ENCODE measurements at regions not wholly inside any gene's neighbourhood (a gene's known extent, or its start where the extent isn't known, plus 50 kb on each side); places are given as distances from the start of the nearest gene placed in this dataset.
"Not testable (repeated sequence)": the region's sequence is repeated elsewhere in the genome, so short reads cannot be mapped to it uniquely, and the experiment has no call there.

- no peaks in the 10 kb centered on the region for H3K27me3 Mint-ChIP-seq
- no peak overlapping the region for H3K4me3 Mint-ChIP-seq
- no peak for DNase-seq (ENCODE audit: low spot score in 2 of 2)
- ATAC-seq (replicated peaks; ENCODE audit: extremely low read depth, poor library complexity, severe bottlenecking): no peak
- peaks cover 6% of the 10 kb centered on the region for H3K9me3 Mint-ChIP-seq
- H3K27ac Mint-ChIP-seq (ENCODE audit: low read depth): no peak overlapping the region
- H3K36me3 Mint-ChIP-seq (ENCODE audit: insufficient read depth): no peaks in the 10 kb centered on the region
- H3K4me1 Mint-ChIP-seq: no peaks in the 10 kb centered on the region
Observed at GRCh38 chr13:79867254-79867653, 386.3 kb downstream of the NDFIP2 start.

GRCh38 chr13:79866436-79866835 lies 385.5 kb downstream of the NDFIP2 start:
- Mint-ChIP-seq H3K4me1 (no peaks in the 10 kb centered on the region), H3K27ac (ENCODE audit: low read depth) (no peak overlapping the region), H3K9me3 (peaks cover 6% of the 10 kb centered on the region), H3K27me3 (no peaks in the 10 kb centered on the region), H3K4me3 (no peak overlapping the region), H3K36me3 (ENCODE audit: insufficient read depth) (no peaks in the 10 kb centered on the region)
- ATAC-seq (replicated peaks; ENCODE audit: extremely low read depth, poor library complexity, severe bottlenecking) (no peak), DNase-seq (ENCODE audit: low spot score in 2 of 2) (no peak)

GRCh38 chr13:79862515-79862914 lies 381.6 kb downstream of the NDFIP2 start:
- Mint-ChIP-seq H3K9me3 (peaks cover 6% of the 10 kb centered on the region), H3K36me3 (ENCODE audit: insufficient read depth) (no peaks in the 10 kb centered on the region), H3K27ac (ENCODE audit: low read depth) (no peak overlapping the region), H3K27me3 (no peaks in the 10 kb centered on the region), H3K4me1 (no peaks in the 10 kb centered on the region), H3K4me3 (no peak overlapping the region)
- no peak for ATAC-seq (replicated peaks; ENCODE audit: extremely low read depth, poor library complexity, severe bottlenecking)
- no peak for DNase-seq (ENCODE audit: low spot score in 2 of 2)

GRCh38 chr13:79861731-79862130 lies 380.8 kb downstream of the NDFIP2 start:
- no peak overlapping the region for H3K4me3 Mint-ChIP-seq
- no peaks in the 10 kb centered on the region for H3K36me3 Mint-ChIP-seq (ENCODE audit: insufficient read depth)
- DNase-seq (ENCODE audit: low spot score in 2 of 2) (no peak), ATAC-seq (replicated peaks; ENCODE audit: extremely low read depth, poor library complexity, severe bottlenecking) (no peak)
- H3K9me3 Mint-ChIP-seq: peaks cover 6% of the 10 kb centered on the region
- no peaks in the 10 kb centered on the region for H3K4me1 Mint-ChIP-seq
- no peaks in the 10 kb centered on the region for H3K27me3 Mint-ChIP-seq
- H3K27ac Mint-ChIP-seq (ENCODE audit: low read depth): no peak overlapping the region

- ATAC-seq (replicated peaks; ENCODE audit: extremely low read depth, poor library complexity, severe bottlenecking) (no peak), DNase-seq (ENCODE audit: low spot score in 2 of 2) (no peak)
- H3K9me3 Mint-ChIP-seq: peaks cover 6% of the 10 kb centered on the region
- H3K4me3 Mint-ChIP-seq: no peak overlapping the region
- H3K4me1 Mint-ChIP-seq: no peaks in the 10 kb centered on the region
- no peaks in the 10 kb centered on the region for H3K27me3 Mint-ChIP-seq
- no peaks in the 10 kb centered on the region for H3K36me3 Mint-ChIP-seq (ENCODE audit: insufficient read depth)
- no peak overlapping the region for H3K27ac Mint-ChIP-seq (ENCODE audit: low read depth)
Observed at GRCh38 chr13:79860791-79861190, 379.8 kb downstream of the NDFIP2 start.

GRCh38 chr13:79859756-79860155 lies 378.8 kb downstream of the NDFIP2 start:
- ATAC-seq (replicated peaks; ENCODE audit: extremely low read depth, poor library complexity, severe bottlenecking): no peak
- Mint-ChIP-seq H3K4me1 (no peaks in the 10 kb centered on the region), H3K4me3 (no peak overlapping the region), H3K27ac (ENCODE audit: low read depth) (no peak overlapping the region), H3K36me3 (ENCODE audit: insufficient read depth) (no peaks in the 10 kb centered on the region), H3K9me3 (peaks cover 6% of the 10 kb centered on the region), H3K27me3 (no peaks in the 10 kb centered on the region)
- no peak for DNase-seq (ENCODE audit: low spot score in 2 of 2)

- Mint-ChIP-seq H3K9me3 (no peaks in the 10 kb centered on the region), H3K4me3 (no peak overlapping the region), H3K36me3 (ENCODE audit: insufficient read depth) (no peaks in the 10 kb centered on the region), H3K27ac (ENCODE audit: low read depth) (no peak overlapping the region), H3K27me3 (no peaks in the 10 kb centered on the region), H3K4me1 (no peaks in the 10 kb centered on the region)
- DNase-seq (ENCODE audit: low spot score in 2 of 2) (no peak), ATAC-seq (replicated peaks; ENCODE audit: extremely low read depth, poor library complexity, severe bottlenecking) (no peak)
Observed at GRCh38 chr13:79853251-79853650, 372.3 kb downstream of the NDFIP2 start.

GRCh38 chr13:79851318-79851717 lies 370.4 kb downstream of the NDFIP2 start:
- ATAC-seq (replicated peaks; ENCODE audit: extremely low read depth, poor library complexity, severe bottlenecking): no peak
- no peak for DNase-seq (ENCODE audit: low spot score in 2 of 2)
- Mint-ChIP-seq H3K4me3 (no peak overlapping the region), H3K9me3 (no peaks in the 10 kb centered on the region), H3K4me1 (no peaks in the 10 kb centered on the region), H3K36me3 (ENCODE audit: insufficient read depth) (no peaks in the 10 kb centered on the region), H3K27me3 (no peaks in the 10 kb centered on the region), H3K27ac (ENCODE audit: low read depth) (no peak overlapping the region)

GRCh38 chr13:79847882-79848592 lies 367.1 kb downstream of the NDFIP2 start:
- Mint-ChIP-seq H3K27ac (ENCODE audit: low read depth) (no peak overlapping the region), H3K9me3 (no peaks in the 10 kb centered on the region), H3K36me3 (ENCODE audit: insufficient read depth) (no peaks in the 10 kb centered on the region), H3K4me1 (no peaks in the 10 kb centered on the region), H3K27me3 (no peaks in the 10 kb centered on the region), H3K4me3 (no peak overlapping the region)
- ATAC-seq (replicated peaks; ENCODE audit: extremely low read depth, poor library complexity, severe bottlenecking): no peak
- DNase-seq (ENCODE audit: low spot score in 2 of 2): no peak

GRCh38 chr13:79846386-79846785 lies 365.4 kb downstream of the NDFIP2 start:
- H3K27me3 Mint-ChIP-seq: no peaks in the 10 kb centered on the region
- ATAC-seq (replicated peaks; ENCODE audit: extremely low read depth, poor library complexity, severe bottlenecking): no peak
- no peak for DNase-seq (ENCODE audit: low spot score in 2 of 2)
- H3K36me3 Mint-ChIP-seq (ENCODE audit: insufficient read depth): no peaks in the 10 kb centered on the region
- no peaks in the 10 kb centered on the region for H3K9me3 Mint-ChIP-seq
- H3K4me3 Mint-ChIP-seq: no peak overlapping the region
- no peaks in the 10 kb centered on the region for H3K4me1 Mint-ChIP-seq
- no peak overlapping the region for H3K27ac Mint-ChIP-seq (ENCODE audit: low read depth)

- DNase-seq (ENCODE audit: low spot score in 2 of 2) (no peak), ATAC-seq (replicated peaks; ENCODE audit: extremely low read depth, poor library complexity, severe bottlenecking) (no peak)
- no peaks in the 10 kb centered on the region for H3K4me1 Mint-ChIP-seq
- H3K27ac Mint-ChIP-seq (ENCODE audit: low read depth): no peak overlapping the region
- H3K4me3 Mint-ChIP-seq: no peak overlapping the region
- no peaks in the 10 kb centered on the region for H3K36me3 Mint-ChIP-seq (ENCODE audit: insufficient read depth)
- peaks cover 8% of the 10 kb centered on the region for H3K9me3 Mint-ChIP-seq
- H3K27me3 Mint-ChIP-seq: no peaks in the 10 kb centered on the region
Observed at GRCh38 chr13:79837741-79838450, 356.9 kb downstream of the NDFIP2 start.

- not testable (repeated sequence) for H3K9me3 Mint-ChIP-seq; ATAC-seq (replicated peaks; ENCODE audit: extremely low read depth, poor library complexity, severe bottlenecking); H3K4me1 Mint-ChIP-seq; DNase-seq (ENCODE audit: low spot score in 2 of 2); H3K36me3 Mint-ChIP-seq (ENCODE audit: insufficient read depth); H3K27me3 Mint-ChIP-seq; H3K27ac Mint-ChIP-seq (ENCODE audit: low read depth); H3K4me3 Mint-ChIP-seq
Observed at GRCh38 chr13:79836121-79836520, 355.2 kb downstream of the NDFIP2 start.

GRCh38 chr13:79834876-79835275 lies 353.9 kb downstream of the NDFIP2 start:
- Mint-ChIP-seq H3K9me3 (peaks cover 8% of the 10 kb centered on the region), H3K27ac (ENCODE audit: low read depth) (no peak overlapping the region), H3K27me3 (no peaks in the 10 kb centered on the region), H3K4me1 (no peaks in the 10 kb centered on the region), H3K4me3 (no peak overlapping the region), H3K36me3 (ENCODE audit: insufficient read depth) (peaks cover 2% of the 10 kb centered on the region)
- DNase-seq (ENCODE audit: low spot score in 2 of 2) (no peak), ATAC-seq (replicated peaks; ENCODE audit: extremely low read depth, poor library complexity, severe bottlenecking) (no peak)

Measured in central memory CD8-positive, alpha-beta T cell (primary cell).